NT2/D1 (cell line): ENCODE measurements at regions not wholly inside any gene's neighbourhood (a gene's known extent, or its start where the extent isn't known, plus 50 kb on each side); places are given as distances from the start of the nearest gene placed in this dataset.

Experiments used
- SUZ12 ChIP-seq: IDR thresholded peaks from 2 replicates; pipeline ENCODE4 v1.6.1; 2011; ENCODE audit not compliant: insufficient read length, insufficient read depth; ENCODE audit errors: extremely low read depth
- YY1 ChIP-seq: IDR thresholded peaks from 2 replicates; pipeline ENCODE4 v1.6.1; 2011; ENCODE audit not compliant: insufficient read length, insufficient read depth

- TF ChIP-seq SUZ12 = no peak
- TF ChIP-seq YY1 = no peak
These were observed 328.4 kb downstream of the RAB3C start for GRCh38 chr5:58911270-58911669.
